ENCODE measurements at regions not wholly inside any gene's neighbourhood (a gene's known extent, or its start where the extent isn't known, plus 50 kb on each side); places are given as distances from the start of the nearest gene placed in this dataset.

- CTCF ChIA-PET, result no interaction called here
- BruUV-seq (replicated peaks), result no TSS peak
- TF ChIP-seq EZH2 (IDR thresholded peaks at IDR 0.05), result no peak
- no peak for TF ChIP-seq POLR2A (IDR thresholded peaks at IDR 0.05; ENCODE audit: borderline replicate concordance, extremely low read depth, insufficient read depth, insufficient read length)
- TF ChIP-seq, protein P1, sequence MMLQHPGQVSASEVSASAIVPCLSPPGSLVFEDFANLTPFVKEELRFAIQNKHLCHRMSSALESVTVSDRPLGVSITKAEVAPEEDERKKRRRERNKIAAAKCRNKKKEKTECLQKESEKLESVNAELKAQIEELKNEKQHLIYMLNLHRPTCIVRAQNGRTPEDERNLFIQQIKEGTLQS (IDR thresholded peaks at IDR 0.05), result no peak
Observed at GRCh38 chr1:58076258-58076657, 470.3 kb downstream of the OMA1 start.

DNA sequence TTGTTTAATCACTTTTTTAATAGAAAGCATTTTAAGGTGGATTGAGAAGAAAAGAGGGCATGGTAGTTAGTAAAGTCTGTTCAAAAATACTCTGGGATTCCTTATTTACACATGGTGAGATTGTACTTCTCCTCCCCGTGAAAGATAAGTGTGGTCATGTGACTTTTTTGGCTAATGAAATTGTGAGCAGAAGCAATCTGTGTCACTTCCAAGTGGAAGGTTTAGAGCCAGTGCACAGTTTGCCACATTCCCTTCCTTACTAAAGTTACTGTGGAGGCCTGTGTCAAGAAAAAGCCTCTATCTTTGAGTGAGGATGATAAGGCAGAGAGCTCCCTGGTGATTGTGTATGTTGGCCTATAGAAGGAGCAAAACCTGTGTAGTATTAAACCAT is 471.3 kb downstream of the OMA1 start:
- no peaks in the 10 kb centered on the region for H3K79me2 ChIP-seq (ENCODE audit: insufficient read depth, low read length)
- RAD21 ChIA-PET (ENCODE audit: low non-redundant PET in 1 of 2, low total read pairs in 2 of 2, uncharacterized antibody in 2 of 2, unreplicated experiment in 2 of 2), result no interaction called here
- no peaks in the 10 kb centered on the region for H3K4me1 ChIP-seq (ENCODE audit: control insufficient read depth in 1 of 2, insufficient read depth in 2 of 2, low read length in 2 of 2)
- no peak overlapping the region for H2AFZ ChIP-seq (ENCODE audit: low read depth, low read length, poor library complexity, severe bottlenecking)
- BruUV-seq (replicated peaks), result no TSS peak
- ATAC-seq, result no peak
- H3K9me2 ChIP-seq (ENCODE audit: insufficient read depth), result no peaks in the 10 kb centered on the region
- H3K27me3 ChIP-seq (ENCODE audit: insufficient read depth, low read length), result peaks cover 11% of the 10 kb centered on the region; the same call in 1 of the 2 replicates
- no peak overlapping the region for H3K4me3 ChIP-seq (replicated peaks in 1 of 2; ENCODE audit: low read depth in 1 of 2, low read length in 2 of 2)
- H4K20me1 ChIP-seq (ENCODE audit: insufficient read depth), result no peaks in the 10 kb centered on the region
- H3K27ac ChIP-seq (ENCODE audit: low read depth, low read length), result no peak overlapping the region
- TF ChIP-seq TCF7L2 (IDR thresholded peaks at IDR 0.05; ENCODE audit: borderline replicate concordance, extremely low read depth, insufficient read depth, insufficient read length) (no peak), ELF1 (IDR thresholded peaks at IDR 0.05; ENCODE audit: borderline replicate concordance, low read depth) (no peak), EZH2phosphoT487 (IDR thresholded peaks at IDR 0.05; ENCODE audit: borderline replicate concordance) (no peak), YY1 (IDR thresholded peaks at IDR 0.05; ENCODE audit: extremely low read depth, insufficient replicate concordance, low read depth, low read length) (no peak), CBX3 (IDR thresholded peaks at IDR 0.05; ENCODE audit: low read depth) (no peak), REST (IDR thresholded peaks at IDR 0.05; ENCODE audit: low read depth) (no peak), EZH2 (IDR thresholded peaks at IDR 0.05) (no peak), ZFX (IDR thresholded peaks at IDR 0.05) (no peak)
- TF ChIP-seq, protein P2, sequence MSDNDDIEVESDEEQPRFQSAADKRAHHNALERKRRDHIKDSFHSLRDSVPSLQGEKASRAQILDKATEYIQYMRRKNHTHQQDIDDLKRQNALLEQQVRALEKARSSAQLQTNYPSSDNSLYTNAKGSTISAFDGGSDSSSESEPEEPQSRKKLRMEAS (IDR thresholded peaks at IDR 0.05), result no peak
- CTCF ChIA-PET, result no interaction called here
- POLR2A ChIA-PET, result no interaction called here
- intact Hi-C loops (cut with micrococcal nuclease), result no loop called here
- no peaks in the 10 kb centered on the region for H3K9me3 ChIP-seq (ENCODE audit: control insufficient read depth in 1 of 2, insufficient read depth in 1 of 2, low read depth in 1 of 2, low read length in 2 of 2)
- no peak overlapping the region for H3K4me2 ChIP-seq (ENCODE audit: low read length)
- no peak for DNase-seq (ENCODE audit: low read depth, low spot score)
- H3K9ac ChIP-seq (ENCODE audit: low read length), result no peak overlapping the region
- no peaks in the 10 kb centered on the region for H3K36me3 ChIP-seq (ENCODE audit: control insufficient read depth in 1 of 2, insufficient read depth in 2 of 2, low read length in 2 of 2)

More at GRCh38 chr1:58076258-58076657, 470.3 kb downstream of the OMA1 start:
- H3K9me3 ChIP-seq (ENCODE audit: control insufficient read depth in 1 of 2, insufficient read depth in 1 of 2, low read depth in 1 of 2, low read length in 2 of 2), result no peaks in the 10 kb centered on the region
- no peaks in the 10 kb centered on the region for H3K79me2 ChIP-seq (ENCODE audit: insufficient read depth, low read length)
- ChIA-PET POLR2A (no interaction called here), RAD21 (ENCODE audit: low non-redundant PET in 1 of 2, low total read pairs in 2 of 2, uncharacterized antibody in 2 of 2, unreplicated experiment in 2 of 2) (no interaction called here)
- H3K4me3 ChIP-seq (replicated peaks in 1 of 2; ENCODE audit: low read depth in 1 of 2, low read length in 2 of 2), result no peak overlapping the region
- no peak overlapping the region for H2AFZ ChIP-seq (ENCODE audit: low read depth, low read length, poor library complexity, severe bottlenecking)
- intact Hi-C loops (cut with micrococcal nuclease), result no loop called here
- H3K4me1 ChIP-seq (ENCODE audit: control insufficient read depth in 1 of 2, insufficient read depth in 2 of 2, low read length in 2 of 2), result no peaks in the 10 kb centered on the region
- H4K20me1 ChIP-seq (ENCODE audit: insufficient read depth), result no peaks in the 10 kb centered on the region
- no peak overlapping the region for H3K4me2 ChIP-seq (ENCODE audit: low read length)
- DNase-seq (ENCODE audit: low read depth, low spot score) (no peak), ATAC-seq (no peak)
- no peak overlapping the region for H3K9ac ChIP-seq (ENCODE audit: low read length)
- H3K27ac ChIP-seq (ENCODE audit: low read depth, low read length), result no peak overlapping the region
- H3K36me3 ChIP-seq (ENCODE audit: control insufficient read depth in 1 of 2, insufficient read depth in 2 of 2, low read length in 2 of 2), result no peaks in the 10 kb centered on the region
- H3K27me3 ChIP-seq (ENCODE audit: insufficient read depth, low read length), result peaks cover 15% of the 10 kb centered on the region; the same call in 1 of the 2 replicates
- H3K9me2 ChIP-seq (ENCODE audit: insufficient read depth), result no peaks in the 10 kb centered on the region
